K562 (cell line): ENCODE measurements at regions not wholly inside any gene's neighbourhood (a gene's known extent, or its start where the extent isn't known, plus 50 kb on each side); places are given as distances from the start of the nearest gene placed in this dataset.
A peak's percentile ranks its signal among the peaks of the same experiment; 100 is the strongest.

Experiments
- CAMTA2 ChIP-seq: fragments of 250-450 bp; sonication (Bioruptor Pico); conservative IDR thresholded peaks from 2 replicates; pipeline ENCODE4 v1.5.1; 2022
- CBFA2T3 ChIP-seq: fragments of 450-650 bp; IDR thresholded peaks from 2 replicates; pipeline ENCODE4 v1.6.1; 2017
- CC2D1A ChIP-seq: fragments of 450-650 bp; IDR thresholded peaks from 2 replicates; pipeline ENCODE4 v1.6.1; 2017; ENCODE audit warnings: mild to moderate bottlenecking
- CREM ChIP-seq: IDR thresholded peaks from 2 replicates; pipeline ENCODE4 v1.6.1; 2014; ENCODE audit warnings: antibody characterized with exemption, low read depth
- CTBP1 ChIP-seq: fragments of 450-650 bp; IDR thresholded peaks from 2 replicates; pipeline ENCODE4 v1.6.1; 2016; ENCODE audit warnings: borderline replicate concordance
- HCFC1 ChIP-seq: IDR thresholded peaks from 2 replicates; pipeline ENCODE4 v1.6.1; 2012; ENCODE audit warnings: low read depth, low read length, improper control_type of control experiment
- HMG20A ChIP-seq: fragments of 450-650 bp; formaldehyde crosslinking; conservative IDR thresholded peaks from 2 replicates; pipeline ENCODE4 v1.4.0; 2020; ENCODE audit warnings: mild to moderate bottlenecking, mixed read lengths
- JUNB ChIP-seq: fragments of 450-650 bp; formaldehyde crosslinking; conservative IDR thresholded peaks from 2 replicates; pipeline ENCODE4 v1.4.0; 2020; ENCODE audit warnings: mild to moderate bottlenecking
- KLF16 ChIP-seq: IDR thresholded peaks from 2 replicates; pipeline ENCODE4 v1.6.1; 2016; ENCODE audit warnings: antibody characterized with exemption
- NCOA2 ChIP-seq, 2 experiments: fragments of 450-650 bp; IDR thresholded peaks; 2 replicates each; pipeline ENCODE4 v1.6.1; 2018; ENCODE audit warnings: mild to moderate bottlenecking in 2 of 2, moderate library complexity in 1 of 2; ENCODE audit not compliant: partially characterized antibody in 2 of 2
- PTBP1 ChIP-seq: fragments of 200-400 bp; formaldehyde crosslinking; IDR thresholded peaks from 2 replicates; pipeline ENCODE4 v1.6.1; 2017; ENCODE audit warnings: low read depth, low read length
- PTRF ChIP-seq: fragments of 450-650 bp; IDR thresholded peaks from 2 replicates; pipeline ENCODE4 v1.6.1; 2016; ENCODE audit warnings: mild to moderate bottlenecking, missing genetic modification characterization, missing compliant biosample characterization
- RB1 ChIP-seq: fragments of 450-650 bp; IDR thresholded peaks from 2 replicates; pipeline ENCODE4 v1.6.1; 2017; ENCODE audit warnings: low read depth, mild to moderate bottlenecking
- SAP30 ChIP-seq: fragments of 200-600 bp; sonication (generic); IDR thresholded peaks from 2 replicates; pipeline ENCODE4 v1.6.1; 2012; ENCODE audit warnings: borderline replicate concordance, low read depth, mild to moderate bottlenecking, moderate library complexity, low read length, control low read depth, inconsistent platforms; ENCODE audit not compliant: insufficient read depth, poor library complexity, severe bottlenecking
- SMARCE1 ChIP-seq: fragments of 450-650 bp; IDR thresholded peaks from 2 replicates; pipeline ENCODE4 v1.7.1; 2016; ENCODE audit warnings: mild to moderate bottlenecking
- SMC3 ChIP-seq: conservative IDR thresholded peaks from 2 replicates; pipeline ENCODE4 v1.6.1; 2011; ENCODE audit warnings: low read depth, low read length, improper control_type of control experiment; ENCODE audit not compliant: insufficient read depth
- XRCC5 ChIP-seq: fragments of 200-400 bp; formaldehyde crosslinking; IDR thresholded peaks from 2 replicates; pipeline ENCODE4 v1.6.1; 2017; ENCODE audit warnings: low read depth, mild to moderate bottlenecking, low read length
- ZBTB7A ChIP-seq: IDR thresholded peaks from 2 replicates; pipeline ENCODE4 v1.6.1; 2011; ENCODE audit warnings: low read depth, mild to moderate bottlenecking, low read length, moderate library complexity, borderline replicate concordance; ENCODE audit not compliant: control insufficient read depth
- ZNF551 ChIP-seq: fragments of 250-450 bp; sonication (Bioruptor Pico); IDR thresholded peaks from 2 replicates; pipeline ENCODE4 v1.5.0; 2021; ENCODE audit warnings: mild to moderate bottlenecking, moderate library complexity
- ZNF589 ChIP-seq: fragments of 200-800 bp; sonication (Bioruptor generic); IDR thresholded peaks from 2 replicates; pipeline ENCODE4 v1.6.1; 2016; ENCODE audit warnings: low read depth, missing genetic modification characterization, missing compliant biosample characterization
- TF ChIP-seq, protein P1 (sequence below): fragments of 450-650 bp; formaldehyde crosslinking; IDR thresholded peaks from 2 replicates; pipeline ENCODE4 v1.4.0; 2022; ENCODE audit warnings: missing genetic modification characterization

GRCh38 chr10:83871187-83872081 is 267.9 kb upstream of the GHITM start (continued):
- TF ChIP-seq, protein P1, sequence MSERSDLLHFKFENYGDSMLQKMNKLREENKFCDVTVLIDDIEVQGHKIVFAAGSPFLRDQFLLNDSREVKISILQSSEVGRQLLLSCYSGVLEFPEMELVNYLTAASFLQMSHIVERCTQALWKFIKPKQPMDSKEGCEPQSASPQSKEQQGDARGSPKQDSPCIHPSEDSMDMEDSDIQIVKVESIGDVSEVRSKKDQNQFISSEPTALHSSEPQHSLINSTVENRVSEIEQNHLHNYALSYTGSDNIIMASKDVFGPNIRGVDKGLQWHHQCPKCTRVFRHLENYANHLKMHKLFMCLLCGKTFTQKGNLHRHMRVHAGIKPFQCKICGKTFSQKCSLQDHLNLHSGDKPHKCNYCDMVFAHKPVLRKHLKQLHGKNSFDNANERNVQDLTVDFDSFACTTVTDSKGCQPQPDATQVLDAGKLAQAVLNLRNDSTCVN (CRISPR knock-in tag): no peak
- TF ChIP-seq PTBP1 (no peak), HCFC1 (no peak), CAMTA2 (CRISPR knock-in tag) (no peak), RB1 (peak; percentile 33; the same call in 1 of the 2 replicates), SAP30 (no peak), HMG20A (CRISPR knock-in tag) (no peak), PTRF (tag) (no peak), CBFA2T3 (no peak), JUNB (CRISPR knock-in tag) (no peak), CTBP1 (peak; percentile 21; the same call in 1 of the 2 replicates), ZNF589 (no peak), CC2D1A (peak; percentile 45; the same call in 1 of the 2 replicates), XRCC5 (0 out of 2 replicates have a peak, but pooled peaks have one; percentile 50), SMARCE1 (no peak), NCOA2 (IDR thresholded peaks at IDR 0.05; ENCODE audit: partially characterized antibody in 2 of 2) (no peak), CREM (peak; percentile 27; the same call in 1 of the 2 replicates), SMC3 (peak; percentile 87), ZNF551 (no peak), ZBTB7A (no peak), KLF16 (0 out of 2 replicates have a peak, but pooled peaks have one; percentile 4)
